HL-60 (cell line): ENCODE measurements at regions not wholly inside any gene's neighbourhood (a gene's known extent, or its start where the extent isn't known, plus 50 kb on each side); places are given as distances from the start of the nearest gene placed in this dataset.

Experiments used
- GABPA ChIP-seq: IDR thresholded peaks from 2 replicates; pipeline ENCODE4 v1.6.1; 2012; ENCODE audit warnings: low read depth
- POLR2AphosphoS5 ChIP-seq: IDR thresholded peaks from 2 replicates; pipeline ENCODE4 v1.6.1; 2012; ENCODE audit warnings: low read depth
- SPI1 ChIP-seq: IDR thresholded peaks from 2 replicates; pipeline ENCODE4 v1.6.1; 2012; ENCODE audit warnings: low read depth, mild to moderate bottlenecking, borderline replicate concordance
- TF ChIP-seq, protein P1 (sequence below): IDR thresholded peaks from one replicate; pipeline ENCODE4 v1.5.1; 2011; ENCODE audit warnings: low read length, control low read depth, inconsistent platforms; ENCODE audit not compliant: insufficient read depth
- TF ChIP-seq, protein P2 (sequence below): IDR thresholded peaks from 2 replicates; pipeline ENCODE4 v1.6.1; 2012; ENCODE audit warnings: low read depth; ENCODE audit not compliant: insufficient replicate concordance

DNA sequence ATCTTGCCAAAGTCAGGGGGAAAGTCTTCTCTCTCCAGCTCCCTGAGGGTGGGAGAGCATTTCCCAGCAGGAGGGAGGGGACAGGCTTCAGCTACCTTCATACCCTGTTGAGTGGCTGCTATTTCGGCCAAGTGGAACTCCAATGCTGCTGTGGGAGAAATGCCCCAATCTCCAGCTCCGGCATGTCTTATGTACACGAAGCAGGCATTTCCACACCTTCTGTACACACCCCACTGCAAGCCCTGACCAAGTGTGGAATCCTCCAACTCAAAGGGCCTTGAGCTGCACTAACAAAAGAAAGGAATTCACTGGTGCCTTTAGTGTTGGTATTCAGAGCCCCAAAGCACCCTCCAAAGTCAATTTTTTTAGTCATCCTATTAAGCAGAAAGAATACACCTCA, 313.6 kb upstream of the NT5E start:
- TF ChIP-seq, protein P1, sequence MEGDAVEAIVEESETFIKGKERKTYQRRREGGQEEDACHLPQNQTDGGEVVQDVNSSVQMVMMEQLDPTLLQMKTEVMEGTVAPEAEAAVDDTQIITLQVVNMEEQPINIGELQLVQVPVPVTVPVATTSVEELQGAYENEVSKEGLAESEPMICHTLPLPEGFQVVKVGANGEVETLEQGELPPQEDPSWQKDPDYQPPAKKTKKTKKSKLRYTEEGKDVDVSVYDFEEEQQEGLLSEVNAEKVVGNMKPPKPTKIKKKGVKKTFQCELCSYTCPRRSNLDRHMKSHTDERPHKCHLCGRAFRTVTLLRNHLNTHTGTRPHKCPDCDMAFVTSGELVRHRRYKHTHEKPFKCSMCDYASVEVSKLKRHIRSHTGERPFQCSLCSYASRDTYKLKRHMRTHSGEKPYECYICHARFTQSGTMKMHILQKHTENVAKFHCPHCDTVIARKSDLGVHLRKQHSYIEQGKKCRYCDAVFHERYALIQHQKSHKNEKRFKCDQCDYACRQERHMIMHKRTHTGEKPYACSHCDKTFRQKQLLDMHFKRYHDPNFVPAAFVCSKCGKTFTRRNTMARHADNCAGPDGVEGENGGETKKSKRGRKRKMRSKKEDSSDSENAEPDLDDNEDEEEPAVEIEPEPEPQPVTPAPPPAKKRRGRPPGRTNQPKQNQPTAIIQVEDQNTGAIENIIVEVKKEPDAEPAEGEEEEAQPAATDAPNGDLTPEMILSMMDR = no peak
- TF ChIP-seq SPI1 (no peak), POLR2AphosphoS5 (no peak), GABPA (no peak)
- TF ChIP-seq, protein P2, sequence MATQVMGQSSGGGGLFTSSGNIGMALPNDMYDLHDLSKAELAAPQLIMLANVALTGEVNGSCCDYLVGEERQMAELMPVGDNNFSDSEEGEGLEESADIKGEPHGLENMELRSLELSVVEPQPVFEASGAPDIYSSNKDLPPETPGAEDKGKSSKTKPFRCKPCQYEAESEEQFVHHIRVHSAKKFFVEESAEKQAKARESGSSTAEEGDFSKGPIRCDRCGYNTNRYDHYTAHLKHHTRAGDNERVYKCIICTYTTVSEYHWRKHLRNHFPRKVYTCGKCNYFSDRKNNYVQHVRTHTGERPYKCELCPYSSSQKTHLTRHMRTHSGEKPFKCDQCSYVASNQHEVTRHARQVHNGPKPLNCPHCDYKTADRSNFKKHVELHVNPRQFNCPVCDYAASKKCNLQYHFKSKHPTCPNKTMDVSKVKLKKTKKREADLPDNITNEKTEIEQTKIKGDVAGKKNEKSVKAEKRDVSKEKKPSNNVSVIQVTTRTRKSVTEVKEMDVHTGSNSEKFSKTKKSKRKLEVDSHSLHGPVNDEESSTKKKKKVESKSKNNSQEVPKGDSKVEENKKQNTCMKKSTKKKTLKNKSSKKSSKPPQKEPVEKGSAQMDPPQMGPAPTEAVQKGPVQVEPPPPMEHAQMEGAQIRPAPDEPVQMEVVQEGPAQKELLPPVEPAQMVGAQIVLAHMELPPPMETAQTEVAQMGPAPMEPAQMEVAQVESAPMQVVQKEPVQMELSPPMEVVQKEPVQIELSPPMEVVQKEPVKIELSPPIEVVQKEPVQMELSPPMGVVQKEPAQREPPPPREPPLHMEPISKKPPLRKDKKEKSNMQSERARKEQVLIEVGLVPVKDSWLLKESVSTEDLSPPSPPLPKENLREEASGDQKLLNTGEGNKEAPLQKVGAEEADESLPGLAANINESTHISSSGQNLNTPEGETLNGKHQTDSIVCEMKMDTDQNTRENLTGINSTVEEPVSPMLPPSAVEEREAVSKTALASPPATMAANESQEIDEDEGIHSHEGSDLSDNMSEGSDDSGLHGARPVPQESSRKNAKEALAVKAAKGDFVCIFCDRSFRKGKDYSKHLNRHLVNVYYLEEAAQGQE = no peak
